CD4-positive, alpha-beta T cell (primary cell): ENCODE measurements at regions not wholly inside any gene's neighbourhood (a gene's known extent, or its start where the extent isn't known, plus 50 kb on each side); places are given as distances from the start of the nearest gene placed in this dataset.

Experiments
- ATAC-seq: fragments of 200-7000 bp; cut with Tn5 transposase; one replicate; pipeline ENCODE4 v1.10.0; 2022; ENCODE audit warnings: mild to moderate bottlenecking; ENCODE audit not compliant: poor library complexity
- CTCF ChIA-PET: fragments of 350-600 bp; sonication (Branson Sonifier 250); formaldehyde crosslinking; loops from one replicate; lab custom pipeline; 2021; ENCODE audit warnings: antibody characterized with exemption, inconsistent platforms; lab: Charles Lee
- POLR2A ChIA-PET: fragments of 350-600 bp; sonication (Branson Sonifier 250); formaldehyde crosslinking; loops from one replicate; lab custom pipeline; 2021; ENCODE audit warnings: antibody characterized with exemption, inconsistent platforms; lab: Charles Lee
- DNase-seq, 14 experiments: peaks; one replicate each; pipeline ENCODE4 v3.0.0-alpha.2; 2013 to 2020; ENCODE audit warnings: mixed read lengths in 2 of 14
- H3K27ac ChIP-seq, 2 donors: one replicate each; pipeline versions ENCODE4 v1.5.1 to v1.7.0; 2013; ENCODE audit warnings: low read length in 2 of 2, low read depth in 1 of 2, mild to moderate bottlenecking in 1 of 2
- H3K27me3 ChIP-seq, 2 experiments: 1 replicate in 1 of 2; 2 replicates in 1 of 2; pipeline versions ENCODE4 v1.6.1 to v1.7.0; 2013; ENCODE audit warnings: low read length in 2 of 2, control low read depth in 1 of 2, mild to moderate bottlenecking in 1 of 2, moderate library complexity in 1 of 2; ENCODE audit not compliant: insufficient read depth in 2 of 2, control insufficient read depth in 1 of 2
- H3K36me3 ChIP-seq: one replicate; pipeline ENCODE4 v1.6.1; 2013; ENCODE audit warnings: low read length, control low read depth; ENCODE audit not compliant: insufficient read depth
- H3K4me1 ChIP-seq: one replicate; pipeline ENCODE4 v1.6.1; 2013; ENCODE audit warnings: low read length, control low read depth; ENCODE audit not compliant: insufficient read depth
- H3K4me3 ChIP-seq: one replicate; pipeline ENCODE4 v1.5.1; 2013; ENCODE audit warnings: mild to moderate bottlenecking, low read length, moderate library complexity
- H3K9me3 ChIP-seq, 2 experiments: 1 replicate in 1 of 2; 2 replicates in 1 of 2; pipeline versions ENCODE4 v1.6.1 to v1.7.0; 2013; ENCODE audit warnings: low read length in 2 of 2, mild to moderate bottlenecking in 2 of 2, control low read depth in 1 of 2, moderate library complexity in 1 of 2; ENCODE audit not compliant: control insufficient read depth in 1 of 2, insufficient read depth in 1 of 2
- H3K27ac Mint-ChIP-seq: one replicate; pipeline ENCODE4 v1.8.0; 2020; ENCODE audit warnings: mixed read lengths
- H3K27me3 Mint-ChIP-seq: one replicate; pipeline ENCODE4 v1.8.0; 2021; ENCODE audit warnings: mixed read lengths
- H3K36me3 Mint-ChIP-seq: one replicate; pipeline ENCODE4 v1.8.0; 2021; ENCODE audit warnings: low read depth, mixed read lengths
- H3K4me1 Mint-ChIP-seq: one replicate; pipeline ENCODE4 v1.8.0; 2021; ENCODE audit warnings: low read depth, mixed read lengths
- H3K4me3 Mint-ChIP-seq: one replicate; pipeline ENCODE4 v1.8.0; 2020; ENCODE audit warnings: mild to moderate bottlenecking, mixed read lengths
- H3K9me3 Mint-ChIP-seq: one replicate; pipeline ENCODE4 v1.8.0; 2020; ENCODE audit warnings: mixed read lengths
- CTCF ChIP-seq: fragments of 200-600 bp; IDR thresholded peaks from one replicate; pipeline ENCODE4 v1.8.0; 2022; ENCODE audit warnings: antibody characterized with exemption, mild to moderate bottlenecking
- intact Hi-C, 2 experiments: fragments of 100-400 bp; cut with DNase I in 1 of 2; cut with micrococcal nuclease in 1 of 2; formaldehyde crosslinking; loops; one replicate each; pipeline versions ENCODE4 v1.15.1 to v1.9.0; 2023 to 2025; cut with DNase I, micrococcal nuclease

GRCh38 chr6:134729561-134729960 lies 220.3 kb downstream of the ALDH8A1 start:
- Mint-ChIP-seq H3K9me3 (no peaks in the 10 kb centered on the region), H3K4me3 (no peak overlapping the region), H3K27me3 (peaks cover 30% of the 10 kb centered on the region), H3K27ac (no peak overlapping the region), H3K4me1 (no peaks in the 10 kb centered on the region), H3K36me3 (no peaks in the 10 kb centered on the region)
- CTCF ChIA-PET = no interaction called here
- ATAC-seq (no peak), DNase-seq (no peak)
- no peak overlapping the region for H3K4me3 ChIP-seq
- no peaks in the 10 kb centered on the region for H3K4me1 ChIP-seq
- no peaks in the 10 kb centered on the region for H3K9me3 ChIP-seq
- H3K27ac ChIP-seq = no peak overlapping the region
- POLR2A ChIA-PET = no interaction called here
- H3K36me3 ChIP-seq = no peaks in the 10 kb centered on the region
- no peaks in the 10 kb centered on the region for H3K27me3 ChIP-seq
- intact Hi-C loops = no loop called here
- TF ChIP-seq CTCF = no peak

GRCh38 chr6:134727081-134727480 lies 222.8 kb downstream of the ALDH8A1 start:
- ChIA-PET POLR2A (no interaction called here), CTCF (no interaction called here)
- Mint-ChIP-seq H3K4me3 (no peak overlapping the region), H3K27ac (no peak overlapping the region), H3K27me3 (peaks cover 29% of the 10 kb centered on the region), H3K4me1 (no peaks in the 10 kb centered on the region), H3K36me3 (no peaks in the 10 kb centered on the region), H3K9me3 (no peaks in the 10 kb centered on the region)
- ATAC-seq (no peak), DNase-seq (no peak)
- no peak for TF ChIP-seq CTCF
- Histone ChIP-seq H3K4me3 (no peak overlapping the region), H3K27me3 (no peaks in the 10 kb centered on the region), H3K9me3 (no peaks in the 10 kb centered on the region), H3K36me3 (no peaks in the 10 kb centered on the region), H3K27ac (no peak overlapping the region), H3K4me1 (no peaks in the 10 kb centered on the region)
- intact Hi-C loops = no loop called here

GRCh38 chr6:134725590-134725989 lies 224.3 kb downstream of the ALDH8A1 start:
- no peaks in the 10 kb centered on the region for H3K4me1 Mint-ChIP-seq
- no peaks in the 10 kb centered on the region for H3K9me3 Mint-ChIP-seq
- H3K9me3 ChIP-seq = no peaks in the 10 kb centered on the region
- H3K36me3 ChIP-seq = no peaks in the 10 kb centered on the region
- no peak overlapping the region for H3K4me3 Mint-ChIP-seq
- no peaks in the 10 kb centered on the region for H3K27me3 ChIP-seq
- no peak overlapping the region for H3K4me3 ChIP-seq
- no peak for TF ChIP-seq CTCF
- H3K4me1 ChIP-seq = no peaks in the 10 kb centered on the region
- peaks cover 24% of the 10 kb centered on the region for H3K27me3 Mint-ChIP-seq
- intact Hi-C loops = no loop called here
- ChIA-PET POLR2A (interaction anchor here (0.6 kb wide), 1 partner anchor 40 kb away, joined by 3 read pairs; no protein-coding TSS in a partner anchor), CTCF (no interaction called here)
- H3K36me3 Mint-ChIP-seq = no peaks in the 10 kb centered on the region
- no peak for DNase-seq
- no peak overlapping the region for H3K27ac Mint-ChIP-seq
- no peak for ATAC-seq
- H3K27ac ChIP-seq = no peak overlapping the region
